Activated naive CD4-positive, alpha-beta T cell (primary cell): ENCODE measurements at regions not wholly inside any gene's neighbourhood (a gene's known extent, or its start where the extent isn't known, plus 50 kb on each side); places are given as distances from the start of the nearest gene placed in this dataset.

ENCODE experiments used
- DNase-seq, 4 experiments: peaks; one replicate each; lab custom pipeline; 2025; lab: John Stamatoyannopoulos, UW

- DNase-seq = no peak
Observed at GRCh38 chr6:133631421-133631820, 257.5 kb upstream of the TCF21 start.

- no peak for DNase-seq
Observed at GRCh38 chr6:133632206-133632605, 256.7 kb upstream of the TCF21 start.

DNA sequence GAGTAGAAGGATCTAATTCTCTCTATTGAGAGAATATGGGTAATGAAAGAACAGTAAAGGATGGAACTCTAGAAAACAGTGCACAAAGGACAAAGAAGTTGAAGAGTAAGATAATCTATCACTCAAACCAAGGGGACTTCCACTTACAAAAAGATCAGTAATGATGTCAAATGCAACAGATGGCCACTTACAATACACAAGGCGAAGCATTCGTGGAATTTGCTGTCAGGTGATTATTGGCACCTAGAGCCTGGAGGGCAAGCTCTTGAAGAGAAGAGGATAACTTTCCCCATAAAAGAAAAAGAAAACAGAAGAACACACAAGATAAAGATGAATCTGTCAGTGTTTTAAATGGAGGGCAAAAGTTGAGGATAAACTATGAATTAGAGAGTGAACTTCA is 256.0 kb upstream of the TCF21 start:
- DNase-seq = no peak

GRCh38 chr6:133634474-133634873 is 254.4 kb upstream of the TCF21 start:
- no peak for DNase-seq

DNA sequence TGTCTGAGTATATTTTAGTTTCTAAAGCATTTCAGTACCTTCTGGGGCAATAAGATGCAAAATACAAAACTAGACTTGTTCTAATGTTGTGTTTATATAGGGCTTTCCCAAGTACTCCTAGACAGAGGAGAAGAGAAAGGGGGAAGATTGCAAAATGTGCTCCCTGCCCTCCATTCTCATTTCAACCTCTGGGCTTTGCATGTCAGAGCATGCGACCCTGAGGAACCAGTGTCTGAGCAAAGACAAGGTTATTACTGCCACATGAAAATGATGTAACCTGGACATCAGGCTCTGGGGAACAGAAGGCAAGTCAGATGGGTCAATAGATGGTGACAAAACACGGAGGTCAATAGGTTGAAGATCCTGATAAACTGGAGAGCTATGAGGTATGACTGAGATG is 253.5 kb upstream of the TCF21 start:
- no peak for DNase-seq

- no peak for DNase-seq
Observed at GRCh38 chr6:133637436-133637835, 251.5 kb upstream of the TCF21 start.

- no peak for DNase-seq
Observed at GRCh38 chr6:133637874-133638273, 251.0 kb upstream of the TCF21 start.

DNA sequence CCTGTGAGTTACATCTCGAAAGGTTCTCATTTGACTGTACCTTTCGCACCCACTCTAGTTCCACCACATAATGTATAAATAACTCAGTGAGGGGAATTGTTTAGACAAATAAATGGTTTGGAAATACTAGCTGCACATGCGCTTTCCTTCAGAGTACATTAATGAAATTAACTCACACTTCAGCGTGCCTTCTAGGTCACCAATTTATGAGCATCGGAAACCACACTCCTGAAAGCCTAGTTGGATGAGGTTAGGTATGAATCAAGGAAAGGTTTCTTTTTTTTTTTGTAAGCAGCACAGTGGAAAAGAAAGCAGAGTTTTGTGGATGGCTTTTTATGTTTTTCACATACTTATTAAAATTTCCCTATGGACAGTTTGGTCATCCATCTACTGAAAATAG is 247.8 kb upstream of the TCF21 start:
- no peak for DNase-seq

DNA sequence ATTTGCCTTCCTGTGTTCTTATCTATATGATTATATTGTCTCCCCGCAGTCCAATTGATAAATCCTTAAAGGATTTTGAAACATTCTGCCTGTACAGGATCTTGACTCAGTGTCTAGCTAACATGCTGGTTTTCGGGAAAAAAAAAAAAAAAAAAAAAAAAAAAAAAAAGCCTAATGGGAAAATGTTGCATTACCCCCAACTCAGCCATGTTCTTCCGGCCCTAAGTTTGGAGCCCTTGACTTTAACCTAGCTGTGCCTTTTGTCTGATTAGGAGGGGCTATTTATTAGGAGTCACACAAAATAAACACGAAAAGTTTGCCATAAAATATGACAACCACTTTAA is 244.4 kb upstream of the TCF21 start:
- DNase-seq = no peak

- no peak for DNase-seq
Observed at GRCh38 chr6:133644892-133645619, 243.9 kb upstream of the TCF21 start.

DNA sequence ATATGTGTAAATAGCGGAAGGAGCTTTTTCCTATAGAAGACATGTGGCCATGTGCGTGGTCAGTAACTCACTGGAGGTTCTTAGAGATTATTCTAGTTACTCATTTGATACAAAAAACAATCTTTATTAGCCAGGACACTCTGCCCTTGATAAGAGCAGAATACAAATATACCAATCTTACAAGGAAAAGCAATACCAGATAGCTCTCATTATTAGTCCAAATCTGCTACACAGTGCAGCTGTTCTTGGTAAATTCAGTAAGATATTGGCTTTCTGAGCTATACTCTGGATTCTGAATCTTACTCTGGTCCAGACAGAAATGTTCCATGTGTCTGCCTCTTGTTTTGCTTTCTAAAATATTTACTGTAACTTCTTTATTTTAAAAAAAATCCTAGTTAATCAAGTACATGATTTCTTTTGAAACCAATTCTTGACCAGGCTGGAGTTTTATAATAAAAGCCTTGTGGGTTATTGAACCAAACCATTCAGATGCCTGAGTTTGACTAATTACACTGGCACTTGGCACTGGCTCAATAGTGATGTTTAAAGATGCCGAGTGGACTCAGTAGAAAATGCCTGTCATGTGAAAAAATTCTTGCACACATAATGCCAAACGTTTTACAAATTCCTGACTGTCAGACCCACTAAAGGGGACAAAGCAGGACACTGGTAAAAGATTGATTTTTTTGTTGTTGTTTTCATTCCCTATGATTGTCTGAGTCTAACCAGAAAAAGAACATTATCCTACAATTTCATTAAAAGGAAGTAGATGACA is 242.8 kb upstream of the TCF21 start:
- no peak for DNase-seq

GRCh38 chr6:133648581-133648980 is 240.3 kb upstream of the TCF21 start:
- DNase-seq = no peak

DNA sequence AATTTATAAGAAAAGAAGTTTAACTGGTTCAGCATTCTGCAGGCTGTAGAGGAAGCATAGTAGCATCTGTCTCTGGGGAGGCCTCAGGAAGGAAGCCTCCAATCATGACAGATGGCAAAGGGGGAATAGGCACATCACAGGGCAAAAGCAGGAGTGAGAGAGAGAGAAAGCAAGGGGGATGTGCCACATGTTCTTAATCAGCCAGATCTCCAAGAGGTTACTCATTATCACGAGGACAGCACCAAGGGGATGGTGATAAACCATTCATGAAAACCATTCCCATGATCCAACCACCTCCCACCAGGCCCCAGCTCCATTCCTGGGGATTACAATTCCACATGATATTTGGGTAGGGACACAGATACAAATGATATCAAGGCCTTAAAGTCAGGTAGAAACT is 217.5 kb upstream of the TCF21 start:
- DNase-seq = no peak

GRCh38 chr6:133673056-133673455 is 215.9 kb upstream of the TCF21 start:
- no peak for DNase-seq

GRCh38 chr6:133674661-133675060 is 214.3 kb upstream of the TCF21 start:
- DNase-seq = no peak

DNA sequence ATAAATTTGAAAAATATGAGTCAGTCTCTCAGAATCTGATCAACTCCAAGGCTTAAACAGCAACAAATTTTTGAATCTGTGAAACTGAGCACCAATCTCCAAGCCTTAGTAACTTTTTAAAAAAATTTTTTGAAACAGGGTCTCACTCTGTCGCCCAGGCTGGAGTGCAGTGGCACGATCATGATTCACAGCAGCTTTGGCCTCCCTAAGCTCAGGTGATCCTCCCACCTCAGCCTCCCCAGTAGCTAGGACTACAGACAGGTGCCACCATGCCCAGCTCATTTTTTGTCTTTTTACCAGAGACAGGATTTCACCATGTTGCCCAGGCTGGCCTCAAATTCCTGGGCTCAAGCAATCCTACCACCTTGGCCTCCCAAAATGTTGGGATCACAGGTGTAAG is 207.9 kb upstream of the TCF21 start:
- DNase-seq = no peak

- no peak for DNase-seq
Observed at GRCh38 chr6:133681891-133682290, 207.0 kb upstream of the TCF21 start.

DNA sequence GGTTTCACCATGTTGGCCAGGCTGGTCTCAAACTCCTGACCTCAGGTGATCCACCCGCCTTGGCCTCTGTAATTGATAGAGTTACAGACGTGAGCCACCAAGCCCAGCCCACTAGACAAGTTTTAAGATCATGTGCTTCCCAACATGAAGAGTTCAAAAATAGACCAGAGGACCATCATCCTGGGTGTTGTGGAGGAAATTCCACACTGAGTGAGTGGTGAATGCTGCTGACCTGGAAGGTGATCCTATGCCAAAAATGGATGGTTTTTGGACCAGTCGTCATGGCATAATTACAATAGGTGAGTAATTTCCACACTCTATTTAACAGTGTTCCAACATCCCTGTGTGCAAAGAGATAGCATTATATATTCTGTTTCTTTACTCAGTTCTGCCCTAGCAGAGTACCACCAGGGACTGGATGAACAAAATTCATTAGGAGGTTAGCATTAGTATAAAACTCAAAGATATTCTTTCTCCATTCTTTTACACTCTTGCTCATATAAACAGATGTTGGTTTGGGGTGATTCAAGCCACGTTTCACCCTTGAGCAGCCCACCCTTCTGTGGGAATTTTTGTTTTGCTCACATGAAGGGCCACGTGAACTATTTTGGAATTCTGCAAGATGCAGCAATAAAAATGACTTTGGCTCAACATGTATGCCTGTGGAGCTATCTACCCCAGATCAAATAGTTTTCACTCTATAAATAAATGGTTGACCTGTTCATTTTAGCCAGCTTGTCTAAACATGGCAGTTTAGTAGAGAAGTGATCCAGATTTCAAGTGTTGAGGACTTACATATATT is 206.2 kb upstream of the TCF21 start:
- no peak for DNase-seq

GRCh38 chr6:133683308-133683580 is 205.7 kb upstream of the TCF21 start:
- no peak for DNase-seq

DNA sequence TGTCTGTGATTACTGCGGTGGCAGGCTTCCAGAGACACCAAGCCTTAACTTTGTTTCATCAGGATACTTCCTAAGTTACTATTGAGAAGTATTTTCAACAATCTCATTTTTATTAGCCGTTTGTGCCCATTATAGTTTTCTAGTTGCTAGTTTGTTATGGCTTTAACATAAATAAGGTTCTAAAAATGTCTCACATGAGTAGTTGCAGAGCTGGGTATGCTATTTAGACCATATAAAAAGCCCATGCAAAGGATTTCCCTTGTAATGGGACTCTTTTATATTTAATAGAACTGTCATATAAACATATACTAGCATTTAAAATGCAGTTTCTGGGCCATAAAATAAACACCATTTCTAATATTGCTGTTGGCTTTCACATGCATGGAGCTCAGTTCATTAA is 205.3 kb upstream of the TCF21 start:
- DNase-seq = no peak

DNA sequence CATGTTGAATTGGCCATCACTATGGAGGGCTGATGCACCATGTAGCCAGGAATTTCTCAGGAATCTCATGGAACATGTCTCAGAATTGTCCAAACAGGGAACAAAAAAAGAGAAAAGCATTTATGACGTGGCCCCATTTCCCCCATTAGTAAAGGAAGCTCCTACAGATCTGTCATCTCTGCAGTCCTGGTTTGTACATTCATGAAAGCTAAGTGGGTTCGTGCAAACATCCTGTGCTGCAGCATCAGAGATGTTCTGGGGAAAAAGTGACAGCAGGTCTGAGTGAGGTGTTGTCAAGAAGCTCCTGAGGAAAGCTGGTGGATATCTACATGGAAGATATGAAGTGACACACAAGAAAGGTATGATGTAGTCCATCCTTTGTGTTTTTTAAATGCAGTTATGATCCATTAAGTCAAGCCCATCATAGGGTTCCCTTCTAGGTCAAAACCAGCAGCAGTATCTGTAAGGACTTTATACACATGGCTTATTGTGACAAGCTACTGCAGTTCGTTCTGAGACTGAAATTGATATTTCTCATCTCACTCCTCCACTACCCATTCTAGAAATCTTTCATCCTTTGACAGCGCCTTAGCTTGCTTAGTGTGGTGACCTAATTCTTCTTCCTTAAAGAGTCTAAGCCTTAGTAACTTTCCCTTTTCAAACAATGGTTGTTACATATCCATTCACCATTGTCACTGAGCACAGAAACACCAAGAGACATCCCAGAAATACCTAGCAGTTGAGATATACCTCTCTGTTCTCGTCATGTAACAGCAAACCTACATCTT is 200.0 kb upstream of the TCF21 start:
- DNase-seq = no peak

GRCh38 chr6:133689863-133690262 is 199.1 kb upstream of the TCF21 start:
- DNase-seq = no peak
